Lung (tissue), 11 donors: ENCODE measurements at regions not wholly inside any gene's neighbourhood (a gene's known extent, or its start where the extent isn't known, plus 50 kb on each side); places are given as distances from the start of the nearest gene placed in this dataset.

Experiments used
- ATAC-seq: fragments of 200-7000 bp; cut with Tn5 transposase; one replicate; pipeline ENCODE4 v1.9.1; 2020; ENCODE audit warnings: moderate number of reproducible peaks; ENCODE audit not compliant: insufficient read depth, low FRiP score
- DNase-seq, 3 donors: peaks; one replicate each; pipeline ENCODE4 v3.0.0-alpha.2; 2013 to 2017
- H3K27ac ChIP-seq, 2 donors: one replicate each; pipeline ENCODE4 v1.5.1; 2013; ENCODE audit warnings: mild to moderate bottlenecking in 2 of 2, moderate library complexity in 2 of 2, control low read depth in 1 of 2, inconsistent platforms in 1 of 2, low read depth in 1 of 2, low read length in 1 of 2
- H3K27me3 ChIP-seq, 3 donors: one replicate each; pipeline ENCODE4 v1.5.1; 2013; ENCODE audit warnings: low read length in 2 of 3; ENCODE audit not compliant: control insufficient read depth in 3 of 3, insufficient read depth in 3 of 3
- H3K36me3 ChIP-seq, 4 donors: one replicate each; pipeline ENCODE4 v1.5.1; 2013; ENCODE audit warnings: low read length in 4 of 4, mild to moderate bottlenecking in 1 of 4, moderate library complexity in 1 of 4; ENCODE audit not compliant: control insufficient read depth in 4 of 4, insufficient read depth in 4 of 4
- H3K4me1 ChIP-seq, 5 donors: one replicate each; pipeline ENCODE4 v1.5.1; 2013; ENCODE audit warnings: low read length in 5 of 5, mild to moderate bottlenecking in 2 of 5, moderate library complexity in 1 of 5; ENCODE audit not compliant: control insufficient read depth in 5 of 5, insufficient read depth in 5 of 5
- H3K4me3 ChIP-seq: one replicate; pipeline ENCODE4 v1.5.1; 2013; ENCODE audit warnings: mild to moderate bottlenecking, control low read depth, moderate library complexity
- H3K9ac ChIP-seq, 2 donors: one replicate each; pipeline ENCODE4 v1.5.1; 2013; ENCODE audit warnings: low read length in 2 of 2, control low read depth in 1 of 2; ENCODE audit not compliant: insufficient read depth in 1 of 2
- H3K9me3 ChIP-seq, 4 donors: one replicate each; pipeline ENCODE4 v1.5.1; 2013; ENCODE audit warnings: low read length in 3 of 4, mild to moderate bottlenecking in 1 of 4, moderate library complexity in 1 of 4; ENCODE audit not compliant: control insufficient read depth in 4 of 4, insufficient read depth in 3 of 4
- CTCF ChIP-seq: IDR thresholded peaks from 2 replicates; pipeline ENCODE4 v1.5.1; 2012; ENCODE audit warnings: mild to moderate bottlenecking; ENCODE audit errors: control extremely low read depth, extremely low read depth
- WGBS, 2 donors: extraction: QIAGEN DNeasy Blood & Tissue Kit; methylation state at CpG; one replicate each; pipeline ENCODE4 v1.1.7; 2013; 5-methylcytosine and 5-hydroxymethylcytosine counted together
- donor health status: control.
- donor health status: control.
- donor health status: Bipolar disorder and iron deficiency.
- donor health status: healthy.
- donor health status: DM: yes; HTN: yes; CAD: no.

DNA sequence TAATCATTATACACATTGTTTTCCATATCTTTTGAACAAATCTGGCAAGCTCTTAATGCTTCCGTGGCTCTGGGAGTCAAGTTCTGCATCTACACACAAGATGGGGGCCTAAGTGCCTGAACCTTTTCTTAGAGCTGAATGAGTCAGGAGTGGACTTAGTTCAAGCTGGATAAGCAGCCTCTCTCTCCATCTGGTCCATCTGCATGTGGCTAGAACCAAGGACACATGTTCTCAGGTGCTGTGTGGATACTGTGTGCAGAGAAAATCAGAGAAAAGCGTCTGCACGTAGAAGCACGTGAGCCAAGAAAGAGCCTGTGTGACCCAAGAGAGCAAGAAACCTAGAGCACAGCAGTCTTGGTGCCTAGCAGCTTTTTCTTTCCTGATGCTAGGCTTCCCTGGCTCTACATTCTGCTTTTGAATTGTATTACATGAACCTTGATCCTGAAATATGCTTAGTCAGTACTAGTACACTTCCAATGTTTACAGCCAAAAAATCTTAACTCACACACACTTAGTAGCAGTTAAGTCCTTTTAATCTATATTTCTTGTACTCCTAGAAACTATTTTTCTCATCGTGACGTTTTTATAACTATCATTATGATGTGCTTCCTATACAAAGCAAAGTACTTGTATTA is 1798.9 kb downstream of the MAT2B start:
- Histone ChIP-seq H3K4me1 (peaks cover 0 to 28% (median 2%) of the 10 kb centered on the region in 5 donors), H3K27me3 (no peaks in the 10 kb centered on the region), H3K36me3 (no peaks in the 10 kb centered on the region), H3K27ac (no peak overlapping the region), H3K9ac (no peak overlapping the region), H3K4me3 (no peak overlapping the region), H3K9me3 (no peaks in the 10 kb centered on the region)
- no peak for TF ChIP-seq CTCF
- 76 to 81% methylated on average over 6 of the region's 6 CpGs for WGBS, 2 donors
- ATAC-seq: no peak
- DNase-seq: peak in 2 of 3 donors; percentile 60 to 64

DNA sequence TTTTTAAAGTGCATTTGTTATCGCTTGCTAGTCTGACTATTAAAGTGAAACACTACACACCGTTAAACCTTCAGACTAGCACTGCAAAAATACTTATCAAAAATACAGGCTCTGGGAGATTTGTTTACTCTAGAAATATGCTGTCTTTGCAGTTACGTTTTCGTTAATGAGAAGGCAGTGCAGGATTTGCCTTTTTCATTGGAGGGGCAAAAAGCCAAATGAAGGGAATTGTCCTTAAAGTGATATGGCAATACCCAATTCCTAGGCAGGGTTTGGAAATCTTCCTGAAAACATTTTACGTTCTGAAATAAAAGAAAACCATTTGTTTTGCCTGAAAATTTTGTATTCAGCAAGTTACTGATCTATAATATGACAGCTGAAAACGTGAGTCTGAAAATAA is 1800.2 kb downstream of the MAT2B start:
- ATAC-seq (no peak), DNase-seq (peak; percentile 15 to 85 (median 77))
- no peaks in the 10 kb centered on the region for H3K9me3 ChIP-seq
- H3K27ac ChIP-seq: no peak overlapping the region
- H3K27me3 ChIP-seq: no peaks in the 10 kb centered on the region
- TF ChIP-seq CTCF: no peak
- no peak overlapping the region for H3K4me3 ChIP-seq
- WGBS, 2 donors: 55 to 75% methylated on average over 6 of the region's 6 CpGs
- H3K9ac ChIP-seq: no peak overlapping the region
- H3K36me3 ChIP-seq: no peaks in the 10 kb centered on the region
- H3K4me1 ChIP-seq: peaks cover 0 to 28% (median 2%) of the 10 kb centered on the region in 5 donors

- Histone ChIP-seq H3K27me3 (no peaks in the 10 kb centered on the region), H3K4me1 (peaks cover 0 to 16% (median 0%) of the 10 kb centered on the region in 5 donors), H3K27ac (no peak overlapping the region), H3K9ac (no peak overlapping the region), H3K36me3 (no peaks in the 10 kb centered on the region), H3K9me3 (no peaks in the 10 kb centered on the region), H3K4me3 (no peak overlapping the region)
- WGBS, 2 donors: 86 to 92% methylated on average over 3 of the region's 3 CpGs
- TF ChIP-seq CTCF: no peak
- DNase-seq (no peak), ATAC-seq (no peak)
These were observed 1804.0 kb downstream of the MAT2B start for GRCh38 chr5:165309446-165309845.

GRCh38 chr5:165310031-165310430 is 1804.6 kb downstream of the MAT2B start:
- H3K36me3 ChIP-seq: no peaks in the 10 kb centered on the region
- no peak for TF ChIP-seq CTCF
- H3K4me3 ChIP-seq: no peak overlapping the region
- ATAC-seq (no peak), DNase-seq (no peak)
- no peaks in the 10 kb centered on the region for H3K9me3 ChIP-seq
- WGBS, 2 donors: 93 to 100% methylated on average over 2 of the region's 2 CpGs
- H3K27ac ChIP-seq: no peak overlapping the region
- H3K27me3 ChIP-seq: no peaks in the 10 kb centered on the region
- peaks cover 0 to 10% (median 0%) of the 10 kb centered on the region in 5 donors for H3K4me1 ChIP-seq
- no peak overlapping the region for H3K9ac ChIP-seq
